IMR-90 (cell line): ENCODE measurements at regions not wholly inside any gene's neighbourhood (a gene's known extent, or its start where the extent isn't known, plus 50 kb on each side); places are given as distances from the start of the nearest gene placed in this dataset.

Experiments
- BHLHE40 ChIP-seq: fragments of 150-350 bp; IDR thresholded peaks from 2 replicates; pipeline ENCODE4 v1.6.1; 2016; ENCODE audit warnings: mild to moderate bottlenecking, low read depth, low read length
- CEBPB ChIP-seq: IDR thresholded peaks from 2 replicates; pipeline ENCODE4 v1.6.1; 2012; ENCODE audit warnings: low read depth, low read length, improper control_type of control experiment
- CHD1 ChIP-seq: IDR thresholded peaks from 2 replicates; pipeline ENCODE4 v1.6.1; 2012; ENCODE audit warnings: low read depth, low read length, improper control_type of control experiment
- CTCF ChIP-seq: conservative IDR thresholded peaks from 2 replicates; pipeline ENCODE4 v1.5.1; 2012; ENCODE audit warnings: mild to moderate bottlenecking, low read depth, low read length, improper control_type of control experiment
- ELK1 ChIP-seq: fragments of 150-350 bp; IDR thresholded peaks from 2 replicates; pipeline ENCODE4 v1.6.1; 2016; ENCODE audit warnings: low read depth, mild to moderate bottlenecking, low read length, moderate library complexity, borderline replicate concordance
- NFE2L2 ChIP-seq: fragments of 150-350 bp; IDR thresholded peaks from 2 replicates; pipeline ENCODE4 v1.6.1; 2016; ENCODE audit warnings: low read depth, mild to moderate bottlenecking, low read length
- POLR2A ChIP-seq: IDR thresholded peaks from 2 replicates; pipeline ENCODE4 v1.6.1; 2012; ENCODE audit warnings: mild to moderate bottlenecking, low read depth, low read length
- RAD21 ChIP-seq: IDR thresholded peaks from 2 replicates; pipeline ENCODE4 v1.6.1; 2012; ENCODE audit warnings: low read length, improper control_type of control experiment
- RFX5 ChIP-seq: IDR thresholded peaks from 2 replicates; pipeline ENCODE4 v1.8.0; 2012; ENCODE audit warnings: low read depth, mild to moderate bottlenecking, low read length, moderate library complexity
- SMC3 ChIP-seq: fragments of 150-350 bp; IDR thresholded peaks from 2 replicates; pipeline ENCODE4 v1.6.1; 2016; ENCODE audit warnings: low read depth, mild to moderate bottlenecking, antibody characterized with exemption, low read length, moderate library complexity

GRCh38 chr12:114812384-114812783 is 128.4 kb upstream of the TBX3 start:
- TF ChIP-seq RAD21 (no peak), CTCF (no peak), POLR2A (no peak), ELK1 (no peak), RFX5 (no peak), CEBPB (no peak), SMC3 (no peak), NFE2L2 (no peak), CHD1 (no peak), BHLHE40 (no peak)
